ENCODE measurements at regions not wholly inside any gene's neighbourhood (a gene's known extent, or its start where the extent isn't known, plus 50 kb on each side); places are given as distances from the start of the nearest gene placed in this dataset.
"Not testable (repeated sequence)": the region's sequence is repeated elsewhere in the genome, so short reads cannot be mapped to it uniquely, and the experiment has no call there.

DNA sequence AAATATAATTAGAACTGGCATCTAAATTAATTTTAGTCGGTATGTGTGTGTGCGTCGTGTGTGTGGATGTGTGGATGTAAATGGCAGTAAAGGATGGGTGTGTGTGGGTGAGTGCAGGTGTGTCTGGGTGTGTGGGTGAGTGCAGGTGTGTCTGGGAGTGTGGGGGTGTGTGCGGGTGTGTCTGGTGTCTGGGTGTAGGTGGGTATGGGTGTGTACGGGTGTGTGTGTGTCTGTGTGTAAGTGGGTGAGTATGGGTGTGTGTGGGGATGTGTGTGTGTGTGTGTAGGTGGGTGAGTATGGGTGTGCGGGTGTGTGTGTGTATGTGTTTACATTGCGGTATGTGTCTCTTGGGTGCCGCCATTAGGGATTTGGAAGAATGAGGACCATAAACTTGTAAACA lies 55.0 kb downstream of the OR11H1 start:
- H3K4me1 Mint-ChIP-seq; ATAC-seq; H3K4me3 Mint-ChIP-seq; H3K27ac Mint-ChIP-seq; H3K36me3 Mint-ChIP-seq; DNase-seq (ENCODE audit: low spot score in 2 of 2); H3K9me3 Mint-ChIP-seq: not testable (repeated sequence)

DNA sequence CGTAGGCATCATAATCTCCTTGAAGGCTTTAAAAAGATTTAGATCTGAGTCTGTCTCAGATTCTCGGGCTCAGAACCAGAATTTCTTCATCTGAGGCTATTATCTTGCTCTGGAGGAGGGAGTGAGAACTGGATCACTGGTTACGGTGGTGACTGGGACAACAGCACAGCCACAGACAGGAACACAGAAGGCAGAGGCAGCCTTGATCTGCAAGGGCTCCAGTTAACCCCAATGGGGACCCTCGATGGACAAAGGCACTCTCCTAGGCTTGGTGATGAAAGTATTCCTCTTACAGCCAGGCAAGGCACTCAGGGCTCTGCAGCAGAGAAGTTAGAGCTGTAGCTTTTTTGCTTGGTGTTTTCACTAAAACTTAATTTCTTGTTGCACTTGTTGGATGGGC lies 74.2 kb downstream of the OR11H1 start:
- not testable (repeated sequence) for DNase-seq (ENCODE audit: low spot score in 2 of 2)

DNA sequence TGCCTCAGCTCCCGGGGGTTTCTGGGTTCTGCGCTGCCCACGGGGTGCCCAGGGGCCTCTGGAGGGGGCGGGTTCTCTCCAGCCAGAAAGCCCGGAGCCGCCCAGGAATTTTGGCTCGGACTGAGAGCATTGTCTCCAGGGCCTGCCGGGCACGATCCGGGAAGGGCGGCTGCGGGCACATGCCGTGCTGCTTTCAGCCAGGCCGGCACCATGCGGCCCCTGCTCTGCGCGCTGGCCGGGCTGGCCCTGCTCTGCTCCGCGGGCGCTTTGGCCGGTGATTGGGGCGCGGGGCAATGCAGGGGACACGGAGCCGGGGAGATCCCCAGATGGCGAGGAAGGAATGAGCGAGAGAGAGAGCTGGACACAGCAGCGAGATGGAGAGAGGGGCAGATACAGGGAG lies 75.1 kb downstream of the OR11H1 start:
- not testable (repeated sequence) for H3K4me1 Mint-ChIP-seq; H3K9me3 Mint-ChIP-seq; DNase-seq (ENCODE audit: low spot score in 2 of 2); H3K4me3 Mint-ChIP-seq; H3K27ac Mint-ChIP-seq; ATAC-seq; H3K36me3 Mint-ChIP-seq

More for the DNA sequence above, 74.2 kb downstream of the OR11H1 start:
- not testable (repeated sequence) for ATAC-seq, H3K4me1 Mint-ChIP-seq, H3K4me3 Mint-ChIP-seq, H3K36me3 Mint-ChIP-seq, H3K27ac Mint-ChIP-seq, H3K9me3 Mint-ChIP-seq

DNA sequence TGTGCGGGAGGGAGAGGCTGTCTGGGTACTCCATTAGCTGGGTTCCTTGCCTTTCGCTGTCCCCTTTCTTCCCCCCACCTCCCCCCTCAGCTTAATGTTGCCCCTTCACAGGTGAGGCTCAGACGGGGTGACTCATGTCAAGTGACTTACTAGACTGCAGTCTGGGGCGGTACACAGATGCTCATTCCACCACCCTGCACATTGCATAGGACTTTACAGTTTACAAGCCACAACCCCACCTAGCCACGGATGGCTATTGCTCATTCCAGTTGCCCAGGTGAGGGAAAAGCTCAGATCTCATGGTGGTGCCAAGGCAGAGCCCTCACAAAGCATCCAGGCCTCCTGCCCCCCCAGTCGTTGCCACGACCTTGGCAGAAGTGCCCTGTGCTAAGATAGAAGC lies 76.2 kb downstream of the OR11H1 start:
- H3K4me3 Mint-ChIP-seq; H3K27ac Mint-ChIP-seq; H3K9me3 Mint-ChIP-seq; H3K4me1 Mint-ChIP-seq; H3K36me3 Mint-ChIP-seq; DNase-seq (ENCODE audit: low spot score in 2 of 2): not testable (repeated sequence)
- ATAC-seq, result peak; percentile 37

DNA sequence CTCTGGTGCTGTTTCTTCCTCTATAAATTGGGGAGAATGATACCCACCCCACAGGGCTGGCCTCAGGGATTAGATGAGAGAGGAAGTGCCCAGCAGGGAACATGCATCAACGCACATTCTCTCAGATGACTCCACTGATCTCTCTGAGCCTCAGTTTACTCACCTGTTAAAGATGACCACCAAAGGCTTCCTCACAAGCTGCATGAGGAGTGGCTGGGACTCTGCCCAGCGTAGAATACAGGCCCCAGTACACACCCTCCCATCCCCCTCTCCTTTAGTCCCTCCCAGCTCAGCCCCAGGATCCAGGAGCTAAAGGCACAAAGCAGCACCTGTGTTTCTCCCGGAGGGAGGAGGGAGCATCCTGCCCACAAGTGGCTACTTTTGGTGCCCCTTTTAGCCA lies 76.7 kb downstream of the OR11H1 start:
- not testable (repeated sequence) for H3K36me3 Mint-ChIP-seq; H3K4me3 Mint-ChIP-seq; DNase-seq (ENCODE audit: low spot score in 2 of 2); H3K4me1 Mint-ChIP-seq; H3K9me3 Mint-ChIP-seq; H3K27ac Mint-ChIP-seq
- peak; percentile 8 for ATAC-seq

DNA sequence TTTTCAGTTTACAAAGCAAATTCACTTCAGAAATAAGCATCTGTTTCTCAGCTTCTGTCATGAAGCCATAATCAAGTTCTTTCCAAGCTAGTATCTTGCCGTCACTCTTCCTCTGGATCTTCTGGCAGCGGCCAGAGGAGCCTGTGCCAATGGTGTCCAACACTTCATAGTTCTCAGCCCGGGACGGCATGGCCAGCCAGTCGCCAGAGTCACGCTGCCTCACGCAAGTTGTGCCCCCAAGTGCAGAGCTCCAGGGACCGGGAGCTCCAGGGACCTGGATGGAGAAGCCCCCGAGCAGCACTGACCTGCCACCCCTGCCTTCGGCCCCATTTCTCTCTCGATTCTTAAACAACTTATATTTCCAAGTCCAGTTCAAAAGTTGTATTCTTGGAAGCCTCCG lies 76.9 kb upstream of the POTEH start:
- H3K4me1 Mint-ChIP-seq; H3K27ac Mint-ChIP-seq; DNase-seq (ENCODE audit: low spot score in 2 of 2); ATAC-seq; H3K4me3 Mint-ChIP-seq; H3K9me3 Mint-ChIP-seq; H3K36me3 Mint-ChIP-seq: not testable (repeated sequence)

DNA sequence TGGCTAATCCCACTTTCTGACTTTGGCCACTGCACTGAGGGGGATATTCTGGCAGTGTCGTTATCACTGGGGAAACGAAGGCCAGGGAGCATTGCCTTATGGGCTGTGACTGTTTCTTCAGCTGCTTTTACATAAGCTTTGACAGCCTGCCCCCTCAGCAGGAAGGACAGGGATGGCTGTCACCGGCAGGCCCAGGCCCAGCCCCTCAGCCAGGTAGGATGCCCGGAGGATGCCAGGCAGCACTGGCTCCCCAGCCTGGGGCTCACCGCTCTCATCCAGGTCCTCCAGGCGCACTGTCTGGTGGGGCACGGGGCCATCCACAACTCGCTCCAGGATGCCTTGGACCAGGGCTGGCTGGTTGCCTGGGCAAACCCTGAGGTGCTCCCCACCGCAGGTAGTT lies 74.7 kb upstream of the POTEH start:
- not testable (repeated sequence) for DNase-seq (ENCODE audit: low spot score in 2 of 2); H3K4me3 Mint-ChIP-seq; ATAC-seq; H3K27ac Mint-ChIP-seq; H3K36me3 Mint-ChIP-seq; H3K9me3 Mint-ChIP-seq; H3K4me1 Mint-ChIP-seq

DNA sequence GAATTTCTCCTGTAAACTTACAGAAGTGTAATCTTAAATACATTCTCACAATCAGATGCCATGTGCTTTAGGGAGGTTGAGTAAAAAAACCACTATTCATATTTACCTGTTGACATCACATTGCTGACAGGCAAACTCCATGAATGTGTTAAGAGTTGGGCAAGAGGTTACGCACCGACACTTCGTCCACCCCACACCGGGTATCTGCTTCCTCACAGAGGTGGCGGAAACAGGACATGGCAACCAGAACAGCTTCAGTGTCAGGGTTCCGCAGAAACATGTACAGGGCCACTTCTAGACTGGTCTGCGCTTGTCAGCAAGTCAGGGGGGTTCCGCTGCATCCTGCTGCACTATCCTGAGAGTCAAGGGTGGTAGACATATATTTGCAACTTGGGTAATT lies 61.6 kb upstream of the POTEH start:
- not testable (repeated sequence) for H3K36me3 Mint-ChIP-seq; H3K4me3 Mint-ChIP-seq; DNase-seq (ENCODE audit: low spot score in 2 of 2); H3K4me1 Mint-ChIP-seq; ATAC-seq; H3K9me3 Mint-ChIP-seq; H3K27ac Mint-ChIP-seq

DNA sequence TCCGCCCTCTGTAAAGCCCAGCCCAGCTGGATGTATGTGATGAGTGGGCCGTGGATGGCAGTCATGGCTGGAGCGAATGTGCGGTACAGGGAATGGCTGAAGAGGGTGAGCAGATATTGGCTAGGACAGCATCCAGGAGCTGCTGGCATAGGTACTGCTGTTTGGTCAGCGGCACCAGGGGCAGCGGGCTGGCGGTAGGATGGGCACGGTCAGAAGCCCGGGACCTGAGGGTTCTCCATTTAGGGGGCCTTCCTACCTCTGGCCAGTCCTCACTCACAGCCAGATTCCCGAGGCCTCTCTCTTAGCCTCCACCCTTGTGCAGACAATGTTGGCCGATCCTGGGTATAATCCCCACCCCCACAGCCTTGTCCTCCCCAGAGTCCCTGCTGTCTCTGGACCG lies 53.1 kb upstream of the POTEH start:
- ATAC-seq; H3K36me3 Mint-ChIP-seq; H3K27ac Mint-ChIP-seq; DNase-seq (ENCODE audit: low spot score in 2 of 2); H3K4me3 Mint-ChIP-seq; H3K4me1 Mint-ChIP-seq; H3K9me3 Mint-ChIP-seq: not testable (repeated sequence)

DNA sequence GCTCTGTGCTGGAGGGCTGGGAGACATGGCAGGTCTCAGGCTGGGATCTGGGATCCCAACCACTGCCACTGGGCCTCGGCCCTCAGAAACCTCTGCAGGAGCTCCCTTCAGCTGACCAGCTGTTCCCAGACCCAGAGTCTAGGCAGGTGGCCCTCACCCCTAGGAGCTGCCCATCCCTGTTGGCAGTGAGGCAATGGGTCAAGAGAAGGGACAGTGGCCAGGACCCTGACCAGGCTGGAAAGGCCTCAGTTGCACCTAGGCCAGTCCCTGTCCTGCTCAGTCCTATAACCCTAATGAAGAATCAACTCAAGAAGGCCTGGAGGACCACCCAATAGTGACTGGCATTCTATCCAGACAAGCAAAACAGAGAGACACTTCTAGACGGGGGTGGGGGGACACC lies 52.4 kb upstream of the POTEH start:
- not testable (repeated sequence) for H3K4me1 Mint-ChIP-seq; H3K36me3 Mint-ChIP-seq; H3K9me3 Mint-ChIP-seq; H3K4me3 Mint-ChIP-seq; H3K27ac Mint-ChIP-seq; DNase-seq (ENCODE audit: low spot score in 2 of 2); ATAC-seq

DNA sequence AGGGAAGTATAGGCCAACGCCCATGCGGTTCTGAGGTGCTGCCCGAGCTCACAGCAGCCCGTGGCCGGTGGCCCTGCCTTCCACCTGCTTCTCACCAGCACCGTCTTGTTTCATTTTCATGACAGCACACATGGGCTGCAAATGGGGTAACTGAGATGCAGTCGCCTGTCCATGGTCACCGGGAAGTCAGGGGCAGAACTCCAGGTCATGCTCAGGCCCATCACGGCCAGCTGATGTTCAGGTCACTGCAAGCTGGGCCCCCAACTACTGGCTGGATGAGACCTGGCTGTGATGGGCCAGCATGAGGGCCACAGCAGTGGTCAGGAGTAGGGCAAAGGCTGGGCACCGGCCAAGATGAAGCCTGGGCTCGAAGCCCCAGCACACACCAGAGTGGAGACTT lies 51.9 kb upstream of the POTEH start:
- H3K27ac Mint-ChIP-seq, result not testable (repeated sequence)

More for the DNA sequence above, 51.9 kb upstream of the POTEH start:
- peak; percentile 27 for ATAC-seq
- not testable (repeated sequence) for H3K36me3 Mint-ChIP-seq; H3K4me1 Mint-ChIP-seq; H3K9me3 Mint-ChIP-seq; DNase-seq (ENCODE audit: low spot score in 2 of 2); H3K4me3 Mint-ChIP-seq
